Glutamatergic neuron (in vitro differentiated cells): ENCODE measurements at regions not wholly inside any gene's neighbourhood (a gene's known extent, or its start where the extent isn't known, plus 50 kb on each side); places are given as distances from the start of the nearest gene placed in this dataset.

Experiments
- DNase-seq: peaks from one replicate; pipeline ENCODE4 v3.0.0; 2022
- H3K27ac Mint-ChIP-seq: one replicate; pipeline ENCODE4 v1.8.0; 2020; ENCODE audit warnings: mild to moderate bottlenecking, mixed read lengths, inconsistent platforms; ENCODE audit not compliant: unreplicated experiment
- H3K27me3 Mint-ChIP-seq: one replicate; pipeline ENCODE4 v1.8.0; 2020; ENCODE audit warnings: mild to moderate bottlenecking, moderate library complexity, mixed read lengths, inconsistent platforms; ENCODE audit not compliant: unreplicated experiment
- H3K36me3 Mint-ChIP-seq: one replicate; pipeline ENCODE4 v1.8.0; 2020; ENCODE audit warnings: mild to moderate bottlenecking, mixed read lengths, inconsistent platforms; ENCODE audit not compliant: unreplicated experiment
- H3K4me1 Mint-ChIP-seq: one replicate; pipeline ENCODE4 v1.8.0; 2020; ENCODE audit warnings: mild to moderate bottlenecking, low read depth, mixed read lengths, inconsistent platforms; ENCODE audit not compliant: unreplicated experiment
- H3K4me3 Mint-ChIP-seq: one replicate; pipeline ENCODE4 v1.8.0; 2020; ENCODE audit warnings: mild to moderate bottlenecking, mixed read lengths, inconsistent platforms; ENCODE audit not compliant: unreplicated experiment
- H3K9me3 Mint-ChIP-seq: one replicate; pipeline ENCODE4 v1.8.0; 2020; ENCODE audit warnings: mild to moderate bottlenecking, moderate library complexity, mixed read lengths, inconsistent platforms; ENCODE audit not compliant: unreplicated experiment
- CTCF ChIP-seq: fragments of 200-600 bp; sonication (generic); IDR thresholded peaks from one replicate; pipeline ENCODE4 v1.5.0; 2021; ENCODE audit not compliant: partially characterized antibody, unreplicated experiment

- H3K9me3 Mint-ChIP-seq = no peaks in the 10 kb centered on the region
- H3K27me3 Mint-ChIP-seq = peaks cover 2% of the 10 kb centered on the region
- TF ChIP-seq CTCF = no peak
- no peaks in the 10 kb centered on the region for H3K36me3 Mint-ChIP-seq
- H3K4me3 Mint-ChIP-seq = no peak overlapping the region
- no peaks in the 10 kb centered on the region for H3K4me1 Mint-ChIP-seq
- no peak overlapping the region for H3K27ac Mint-ChIP-seq
- no peak for DNase-seq
Observed at GRCh38 chr4:10973686-10974085, 289.1 kb upstream of the CLNK start.

GRCh38 chr4:10971800-10972401, 287.3 kb upstream of the CLNK start:
- no peaks in the 10 kb centered on the region for H3K9me3 Mint-ChIP-seq

GRCh38 chr4:10965196-10965595, 280.6 kb upstream of the CLNK start:
- no peak overlapping the region for H3K27ac Mint-ChIP-seq
- H3K9me3 Mint-ChIP-seq = peaks cover 8% of the 10 kb centered on the region
- DNase-seq = no peak
- peaks cover 20% of the 10 kb centered on the region for H3K4me1 Mint-ChIP-seq
- no peak overlapping the region for H3K4me3 Mint-ChIP-seq
- H3K36me3 Mint-ChIP-seq = no peaks in the 10 kb centered on the region
- H3K27me3 Mint-ChIP-seq = peaks cover 6% of the 10 kb centered on the region
- no peak for TF ChIP-seq CTCF

More at GRCh38 chr4:10971800-10972401, 287.3 kb upstream of the CLNK start:
- no peak overlapping the region for H3K4me3 Mint-ChIP-seq
- H3K27ac Mint-ChIP-seq = no peak overlapping the region
- H3K4me1 Mint-ChIP-seq = no peaks in the 10 kb centered on the region
- H3K36me3 Mint-ChIP-seq = no peaks in the 10 kb centered on the region
- no peak for TF ChIP-seq CTCF
- no peak for DNase-seq
- peaks cover 2% of the 10 kb centered on the region for H3K27me3 Mint-ChIP-seq

- Mint-ChIP-seq H3K4me3 (no peak overlapping the region), H3K9me3 (peaks cover 8% of the 10 kb centered on the region), H3K36me3 (no peaks in the 10 kb centered on the region), H3K4me1 (peaks cover 21% of the 10 kb centered on the region), H3K27me3 (peaks cover 5% of the 10 kb centered on the region), H3K27ac (no peak overlapping the region)
- no peak for TF ChIP-seq CTCF
- no peak for DNase-seq
Observed at GRCh38 chr4:10963958-10964703, 279.6 kb upstream of the CLNK start.

- Mint-ChIP-seq H3K4me1 (peaks cover 21% of the 10 kb centered on the region), H3K27ac (no peak overlapping the region), H3K27me3 (peaks cover 5% of the 10 kb centered on the region), H3K9me3 (peaks cover 8% of the 10 kb centered on the region), H3K4me3 (no peak overlapping the region), H3K36me3 (no peaks in the 10 kb centered on the region)
- TF ChIP-seq CTCF = no peak
- DNase-seq = no peak
Observed at GRCh38 chr4:10963241-10963640, 278.7 kb upstream of the CLNK start.
